IPS DF 6.9 (cell line): ENCODE measurements at regions not wholly inside any gene's neighbourhood (a gene's known extent, or its start where the extent isn't known, plus 50 kb on each side); places are given as distances from the start of the nearest gene placed in this dataset.

Experiments used
- DNase-seq: peaks from one replicate; pipeline ENCODE4 v3.0.0-alpha.2; 2013; ENCODE audit warnings: low read depth, low spot score
- H3K27ac ChIP-seq: one replicate; pipeline ENCODE4 v1.5.1; 2013; ENCODE audit warnings: low read length, control low read depth
- H3K27me3 ChIP-seq: 2 replicates; pipeline ENCODE4 v1.6.1; 2013; ENCODE audit warnings: mild to moderate bottlenecking, low read length; ENCODE audit not compliant: control insufficient read depth, insufficient read depth
- H3K36me3 ChIP-seq: 2 replicates; pipeline ENCODE4 v1.6.1; 2013; ENCODE audit warnings: low read length; ENCODE audit not compliant: control insufficient read depth, insufficient read depth
- H3K4me1 ChIP-seq: 2 replicates; pipeline ENCODE4 v1.6.1; 2013; ENCODE audit warnings: low read length; ENCODE audit not compliant: control insufficient read depth, insufficient read depth
- H3K4me3 ChIP-seq: 2 replicates; pipeline ENCODE4 v1.5.1; 2013; ENCODE audit warnings: mild to moderate bottlenecking, low read length
- H3K9me3 ChIP-seq: 2 replicates; pipeline ENCODE4 v1.6.1; 2013; ENCODE audit warnings: low read length, inconsistent platforms; ENCODE audit not compliant: control insufficient read depth, insufficient read depth
- WGBS: extraction: QIAGEN DNeasy Blood & Tissue Kit; methylation state at CpG from one replicate; pipeline ENCODE4 v1.1.7; 2013; ENCODE audit warnings: mixed read lengths, missing lambda C conversion rate; ENCODE audit not compliant: insufficient read length, insufficient coverage; 5-methylcytosine and 5-hydroxymethylcytosine counted together

DNA sequence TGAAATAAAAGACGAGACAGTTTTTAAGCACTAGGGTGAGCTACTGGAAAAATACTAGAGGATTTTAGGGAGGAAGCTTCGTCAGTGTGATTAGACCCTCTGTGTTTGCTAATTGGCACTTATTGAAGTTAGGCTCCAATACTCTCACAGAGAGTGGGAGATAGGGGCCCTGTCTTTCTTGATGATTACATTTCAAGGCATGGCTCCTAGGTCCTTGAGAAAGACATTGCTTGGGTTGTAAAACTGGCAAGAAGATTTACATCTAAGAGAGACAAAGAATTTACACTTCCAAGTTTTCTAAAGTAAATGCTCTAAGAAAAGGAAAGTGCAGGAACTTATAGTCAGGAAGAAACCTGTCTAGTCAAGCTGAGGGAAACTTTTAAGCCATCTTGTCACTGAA lies 183.2 kb downstream of the C12orf50 start:
- Histone ChIP-seq H3K36me3 (no peaks in the 10 kb centered on the region), H3K27ac (no peak overlapping the region), H3K27me3 (no peaks in the 10 kb centered on the region), H3K4me1 (no peaks in the 10 kb centered on the region), H3K4me3 (no peak overlapping the region), H3K9me3 (no peaks in the 10 kb centered on the region)
- DNase-seq = no peak
- WGBS = no CpG with 5 or more reads among the region's 2 CpGs

DNA sequence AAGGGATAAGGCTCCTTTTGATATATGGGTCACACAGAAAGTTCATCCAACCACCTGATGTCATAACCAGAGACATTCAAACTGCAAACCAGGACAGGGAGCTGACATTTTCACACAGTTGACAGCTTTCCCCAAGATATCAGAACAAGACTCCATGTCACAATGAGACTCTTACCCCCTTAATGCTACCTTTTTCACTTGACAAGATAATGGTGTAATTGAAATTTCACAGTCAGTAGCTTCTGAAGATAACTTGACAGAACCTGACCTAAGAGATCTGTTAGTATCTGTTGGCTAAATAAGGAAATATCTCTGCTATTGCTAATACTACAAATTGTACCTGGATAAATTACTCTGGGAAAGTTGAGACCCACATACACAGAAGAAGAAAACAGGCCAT lies 187.3 kb downstream of the C12orf50 start:
- Histone ChIP-seq H3K4me1 (no peaks in the 10 kb centered on the region), H3K27me3 (no peaks in the 10 kb centered on the region), H3K36me3 (no peaks in the 10 kb centered on the region), H3K4me3 (no peak overlapping the region), H3K9me3 (no peaks in the 10 kb centered on the region), H3K27ac (no peak overlapping the region)
- no peak for DNase-seq

DNA sequence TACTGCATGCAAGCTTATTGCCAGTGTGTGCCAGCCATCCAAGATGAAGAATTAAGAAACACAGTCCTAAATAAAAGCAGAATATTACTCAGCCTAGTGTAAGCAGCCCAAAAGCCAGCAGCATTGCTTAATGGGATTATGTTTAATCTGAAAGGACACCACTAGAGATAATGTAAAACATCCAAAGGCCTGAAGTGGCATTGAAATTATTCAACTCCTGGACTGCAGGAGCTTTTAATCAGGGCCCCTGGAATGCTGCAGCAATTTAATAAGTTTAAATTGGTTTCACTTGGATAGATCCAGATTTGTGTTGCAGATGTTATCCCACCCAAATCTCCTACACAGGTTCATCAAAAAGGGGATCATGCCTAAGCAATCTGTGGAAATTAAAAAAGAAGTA lies 193.0 kb downstream of the C12orf50 start:
- no peaks in the 10 kb centered on the region for H3K9me3 ChIP-seq
- no peak for DNase-seq
- no peaks in the 10 kb centered on the region for H3K27me3 ChIP-seq
- H3K27ac ChIP-seq = no peak overlapping the region
- no peak overlapping the region for H3K4me3 ChIP-seq
- H3K4me1 ChIP-seq = no peaks in the 10 kb centered on the region
- no peaks in the 10 kb centered on the region for H3K36me3 ChIP-seq

DNA sequence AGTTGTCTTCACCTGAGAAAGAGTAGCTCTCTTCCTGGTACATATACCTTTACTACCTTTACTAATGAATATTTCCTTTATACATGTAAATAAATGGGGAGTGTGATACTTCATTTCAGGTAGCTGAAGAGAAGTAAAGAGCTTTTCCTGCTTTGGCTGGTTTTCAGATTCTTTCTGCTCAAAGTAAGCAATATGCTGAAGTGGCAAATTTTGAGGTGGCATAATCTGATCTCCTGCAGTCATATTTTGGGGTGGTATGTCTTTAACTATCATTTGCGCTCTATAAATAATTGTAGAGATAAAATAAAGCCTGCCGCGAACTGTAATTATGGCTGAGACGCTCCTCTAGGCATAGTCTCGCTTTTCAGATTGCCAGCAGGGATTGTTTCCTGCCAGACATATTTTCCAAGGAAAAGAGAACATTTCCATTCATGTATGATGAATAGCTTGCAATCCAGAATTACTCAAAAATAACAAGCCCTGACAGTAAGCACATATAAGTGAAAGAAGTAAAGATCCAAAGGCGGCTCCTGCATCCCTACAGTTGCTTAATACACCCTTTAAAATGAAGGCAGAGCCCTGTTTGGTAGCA lies 200.7 kb downstream of the C12orf50 start:
- Histone ChIP-seq H3K36me3 (no peaks in the 10 kb centered on the region), H3K27me3 (no peaks in the 10 kb centered on the region), H3K27ac (no peak overlapping the region), H3K9me3 (no peaks in the 10 kb centered on the region), H3K4me1 (no peaks in the 10 kb centered on the region), H3K4me3 (no peak overlapping the region)
- no peak for DNase-seq
- no CpG with 5 or more reads among the region's 6 CpGs for WGBS

DNA sequence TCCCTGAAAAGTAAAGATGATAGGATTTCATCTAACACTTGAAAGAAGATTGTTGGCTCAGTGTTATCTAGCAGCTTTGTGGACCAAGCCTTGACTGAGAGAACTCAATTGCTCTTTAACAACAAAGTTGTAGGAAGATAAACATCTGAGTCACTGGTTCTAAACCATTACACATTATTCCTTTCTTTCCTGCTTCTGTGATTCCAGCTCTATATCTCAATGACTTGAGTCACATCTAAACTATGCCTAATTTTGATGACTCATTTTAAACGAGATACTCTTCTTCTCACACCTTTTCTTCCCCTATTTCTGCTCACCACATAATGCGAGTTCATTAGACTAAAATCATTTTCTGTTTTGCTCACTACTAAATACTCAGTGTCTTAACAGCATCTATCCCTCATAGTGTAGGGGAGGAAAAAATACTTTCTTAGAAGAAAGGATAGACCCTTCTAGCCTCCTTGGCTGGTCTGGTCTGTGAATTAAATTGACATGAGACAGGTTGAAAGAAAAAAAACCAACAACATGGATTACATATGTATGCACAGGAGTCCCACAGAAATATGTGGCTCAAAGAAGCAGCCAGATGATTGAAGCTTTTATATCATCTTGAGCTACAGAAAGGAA lies 201.4 kb downstream of the C12orf50 start:
- Histone ChIP-seq H3K27me3 (no peaks in the 10 kb centered on the region), H3K9me3 (no peaks in the 10 kb centered on the region), H3K27ac (no peak overlapping the region), H3K4me1 (no peaks in the 10 kb centered on the region), H3K4me3 (no peak overlapping the region), H3K36me3 (no peaks in the 10 kb centered on the region)
- no peak for DNase-seq
- no CpG with 5 or more reads among the region's 2 CpGs for WGBS

DNA sequence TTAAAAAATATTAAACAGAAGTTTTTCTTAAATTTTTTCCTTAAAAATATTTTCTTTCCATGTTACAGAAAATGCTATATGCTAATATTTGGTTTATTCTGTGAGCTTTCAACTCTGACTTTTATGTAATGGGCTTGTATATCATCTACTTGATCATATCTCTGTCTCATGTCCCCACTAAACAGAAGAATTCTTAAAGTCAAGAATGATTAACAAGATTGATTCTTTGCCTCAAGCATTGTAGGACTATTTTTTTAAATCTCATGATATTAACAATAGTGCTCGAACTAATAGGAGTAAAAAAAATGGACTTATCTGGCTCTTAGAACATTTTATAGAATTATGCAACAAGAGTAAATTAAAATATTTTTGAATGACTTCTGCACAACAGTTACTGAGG lies 206.3 kb downstream of the C12orf50 start:
- WGBS = no CpG with 5 or more reads among the region's 1 CpG
- no peaks in the 10 kb centered on the region for H3K4me1 ChIP-seq
- H3K27me3 ChIP-seq = no peaks in the 10 kb centered on the region
- H3K4me3 ChIP-seq = no peak overlapping the region
- no peaks in the 10 kb centered on the region for H3K9me3 ChIP-seq
- H3K36me3 ChIP-seq = no peaks in the 10 kb centered on the region
- no peak overlapping the region for H3K27ac ChIP-seq
- DNase-seq = no peak

DNA sequence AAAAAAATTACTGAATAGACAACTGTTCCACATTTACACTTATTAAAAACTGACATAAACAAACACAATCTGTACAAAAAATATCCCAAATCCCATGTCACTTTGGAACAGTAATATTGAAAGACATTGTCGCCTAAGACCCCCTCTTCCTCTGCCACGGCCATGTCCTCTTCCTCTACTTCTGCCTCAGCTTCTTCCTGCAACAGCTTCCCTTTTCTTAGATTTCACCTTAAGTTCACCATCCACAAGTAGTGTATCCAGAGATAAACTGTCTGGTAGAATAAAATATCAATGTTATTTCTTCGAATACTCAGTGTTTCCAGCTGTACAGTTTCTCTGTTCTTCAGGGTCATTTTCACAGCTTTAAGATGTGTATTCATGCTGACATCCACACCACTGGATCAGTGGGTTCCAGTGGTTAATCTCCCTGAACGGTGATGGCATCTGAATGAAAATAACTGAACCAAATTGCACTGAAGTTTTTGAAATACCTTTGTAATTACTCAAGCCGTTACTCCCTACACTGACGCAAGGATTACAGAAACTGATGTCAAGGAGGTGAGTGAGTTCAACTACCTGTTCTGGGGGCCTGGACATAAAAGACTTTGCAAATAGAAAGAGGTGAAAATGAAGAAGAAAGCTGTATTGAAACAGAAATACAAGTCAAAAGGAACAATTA lies 208.5 kb downstream of the C12orf50 start:
- no peaks in the 10 kb centered on the region for H3K9me3 ChIP-seq
- DNase-seq = no peak
- H3K27ac ChIP-seq = no peak overlapping the region
- no peak overlapping the region for H3K4me3 ChIP-seq
- no peaks in the 10 kb centered on the region for H3K36me3 ChIP-seq
- WGBS = no CpG with 5 or more reads among the region's 6 CpGs
- H3K27me3 ChIP-seq = no peaks in the 10 kb centered on the region
- no peaks in the 10 kb centered on the region for H3K4me1 ChIP-seq

DNA sequence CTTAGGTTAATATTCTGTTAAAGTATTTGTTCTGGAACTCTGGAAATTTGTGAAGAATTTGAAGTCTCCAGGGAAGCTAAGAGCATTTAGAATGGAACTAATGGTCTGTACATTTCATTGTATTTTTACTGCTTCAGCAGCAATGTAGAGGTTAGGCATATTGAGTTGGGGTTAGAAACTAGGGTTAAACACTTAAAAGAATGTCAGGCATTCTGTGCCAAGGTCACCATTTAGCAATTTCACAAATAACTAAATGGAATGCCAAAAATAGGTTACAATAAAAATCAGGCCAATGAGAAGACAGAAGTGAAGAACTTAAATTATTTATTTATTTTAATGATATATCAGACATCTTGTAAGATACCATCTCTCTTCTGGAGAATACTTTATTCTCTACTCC lies 210.8 kb downstream of the C12orf50 start:
- Histone ChIP-seq H3K27ac (no peak overlapping the region), H3K4me1 (no peaks in the 10 kb centered on the region), H3K4me3 (no peak overlapping the region), H3K36me3 (no peaks in the 10 kb centered on the region), H3K9me3 (no peaks in the 10 kb centered on the region), H3K27me3 (no peaks in the 10 kb centered on the region)
- DNase-seq = no peak

DNA sequence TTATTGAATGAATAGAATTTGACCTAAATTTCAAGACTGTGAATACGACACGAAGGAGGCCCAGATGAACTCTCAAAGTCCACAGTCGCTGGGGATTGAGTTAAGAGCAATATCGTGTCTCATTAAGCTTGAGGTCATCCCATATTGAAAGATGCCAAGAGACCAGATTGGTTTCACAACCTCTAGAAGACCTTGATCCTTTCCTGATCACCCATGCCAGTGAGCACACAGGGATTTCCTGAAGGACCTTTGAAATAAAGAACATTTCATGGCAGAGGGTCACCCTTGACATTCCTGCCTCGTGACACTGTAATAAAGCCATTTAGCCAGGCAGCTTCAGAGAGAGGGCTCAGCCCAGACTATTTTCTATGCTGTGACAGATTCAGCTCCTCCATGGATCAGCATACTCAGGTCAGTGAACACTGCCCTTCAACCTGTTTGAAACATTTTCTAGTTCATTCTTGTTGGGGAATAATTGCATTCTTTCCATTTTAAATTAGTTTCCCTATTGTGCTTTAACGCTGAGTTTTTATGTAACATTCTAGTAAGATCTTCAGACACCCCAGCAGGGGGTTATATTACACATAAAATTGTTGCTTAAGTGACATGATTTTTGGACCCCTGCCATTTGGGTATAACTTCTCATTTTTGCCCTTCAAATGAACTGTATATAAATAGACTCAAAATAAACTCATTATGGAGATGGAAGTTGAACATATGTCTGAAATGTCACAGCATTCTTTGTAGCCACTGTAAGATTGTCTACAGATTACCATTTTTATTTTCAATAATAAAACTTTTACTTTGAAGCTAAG lies 213.2 kb downstream of the C12orf50 start:
- no peak for DNase-seq
- Histone ChIP-seq H3K4me3 (no peak overlapping the region), H3K36me3 (no peaks in the 10 kb centered on the region), H3K27ac (no peak overlapping the region), H3K9me3 (no peaks in the 10 kb centered on the region), H3K27me3 (no peaks in the 10 kb centered on the region), H3K4me1 (no peaks in the 10 kb centered on the region)
- WGBS = no CpG with 5 or more reads among the region's 6 CpGs

DNA sequence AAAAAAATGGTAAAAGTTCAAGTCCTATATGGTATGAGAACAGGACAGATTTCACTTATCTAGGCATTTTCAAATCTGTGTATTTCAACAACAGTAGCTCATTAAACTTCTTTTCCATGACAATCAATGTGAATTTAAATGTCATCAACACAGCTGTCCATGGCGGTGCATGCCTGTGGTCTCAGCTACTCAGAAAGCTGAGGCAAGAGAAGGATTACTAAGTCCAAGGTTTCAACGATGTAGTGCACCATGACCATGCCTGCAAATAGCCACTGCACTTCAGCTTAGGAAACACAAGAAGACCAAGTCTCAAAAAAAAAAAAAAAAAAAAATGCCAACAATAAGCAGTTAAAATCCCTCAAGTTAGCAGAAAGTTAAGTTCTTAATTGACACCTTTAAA lies 214.6 kb downstream of the C12orf50 start:
- DNase-seq = no peak
- no peaks in the 10 kb centered on the region for H3K36me3 ChIP-seq
- H3K27me3 ChIP-seq = no peaks in the 10 kb centered on the region
- no peaks in the 10 kb centered on the region for H3K9me3 ChIP-seq
- H3K27ac ChIP-seq = no peak overlapping the region
- no CpG with 5 or more reads among the region's 2 CpGs for WGBS
- H3K4me1 ChIP-seq = no peaks in the 10 kb centered on the region
- no peak overlapping the region for H3K4me3 ChIP-seq
